ENCODE measurements at regions not wholly inside any gene's neighbourhood (a gene's known extent, or its start where the extent isn't known, plus 50 kb on each side); places are given as distances from the start of the nearest gene placed in this dataset.

DNA sequence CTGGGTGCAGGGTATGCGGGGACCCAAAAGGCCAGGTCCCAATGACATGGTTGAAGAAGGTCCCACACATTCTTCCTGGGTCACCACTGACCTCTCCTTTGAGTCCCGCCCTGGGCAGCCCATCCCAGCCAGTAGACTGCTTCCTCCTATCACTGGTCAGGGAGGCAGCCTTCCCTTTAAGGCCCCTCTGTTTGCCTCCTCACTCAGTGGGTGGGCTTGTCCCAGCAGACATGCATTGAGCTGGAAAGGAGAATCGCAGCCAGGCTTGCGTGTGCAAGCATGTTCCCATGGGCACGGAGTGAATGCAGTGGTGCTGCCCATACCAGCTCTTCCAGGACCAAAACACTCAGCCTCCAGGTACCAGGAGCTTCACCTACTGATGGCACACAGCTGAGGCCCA is 162.4 kb upstream of the SYT13 start:
- Mint-ChIP-seq H3K4me3 (ENCODE audit: unreplicated experiment) (no peak overlapping the region), H3K36me3 (ENCODE audit: low read depth, unreplicated experiment) (peaks cover 3% of the 10 kb centered on the region), H3K27ac (ENCODE audit: unreplicated experiment) (no peak overlapping the region), H3K4me1 (ENCODE audit: unreplicated experiment) (no peaks in the 10 kb centered on the region), H3K27me3 (ENCODE audit: unreplicated experiment) (peaks cover 3% of the 10 kb centered on the region), H3K9me3 (ENCODE audit: unreplicated experiment) (no peaks in the 10 kb centered on the region)
- TF ChIP-seq, protein P1, sequence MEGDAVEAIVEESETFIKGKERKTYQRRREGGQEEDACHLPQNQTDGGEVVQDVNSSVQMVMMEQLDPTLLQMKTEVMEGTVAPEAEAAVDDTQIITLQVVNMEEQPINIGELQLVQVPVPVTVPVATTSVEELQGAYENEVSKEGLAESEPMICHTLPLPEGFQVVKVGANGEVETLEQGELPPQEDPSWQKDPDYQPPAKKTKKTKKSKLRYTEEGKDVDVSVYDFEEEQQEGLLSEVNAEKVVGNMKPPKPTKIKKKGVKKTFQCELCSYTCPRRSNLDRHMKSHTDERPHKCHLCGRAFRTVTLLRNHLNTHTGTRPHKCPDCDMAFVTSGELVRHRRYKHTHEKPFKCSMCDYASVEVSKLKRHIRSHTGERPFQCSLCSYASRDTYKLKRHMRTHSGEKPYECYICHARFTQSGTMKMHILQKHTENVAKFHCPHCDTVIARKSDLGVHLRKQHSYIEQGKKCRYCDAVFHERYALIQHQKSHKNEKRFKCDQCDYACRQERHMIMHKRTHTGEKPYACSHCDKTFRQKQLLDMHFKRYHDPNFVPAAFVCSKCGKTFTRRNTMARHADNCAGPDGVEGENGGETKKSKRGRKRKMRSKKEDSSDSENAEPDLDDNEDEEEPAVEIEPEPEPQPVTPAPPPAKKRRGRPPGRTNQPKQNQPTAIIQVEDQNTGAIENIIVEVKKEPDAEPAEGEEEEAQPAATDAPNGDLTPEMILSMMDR (IDR thresholded peaks at IDR 0.05; ENCODE audit: unreplicated experiment) = no peak
- no peak for DNase-seq (ENCODE audit: low spot score)

- Mint-ChIP-seq H3K36me3 (ENCODE audit: low read depth, unreplicated experiment) (peaks cover 3% of the 10 kb centered on the region), H3K9me3 (ENCODE audit: unreplicated experiment) (no peaks in the 10 kb centered on the region), H3K4me3 (ENCODE audit: unreplicated experiment) (no peak overlapping the region), H3K27ac (ENCODE audit: unreplicated experiment) (no peak overlapping the region), H3K4me1 (ENCODE audit: unreplicated experiment) (no peaks in the 10 kb centered on the region), H3K27me3 (ENCODE audit: unreplicated experiment) (peaks cover 3% of the 10 kb centered on the region)
- TF ChIP-seq, protein P1 (IDR thresholded peaks at IDR 0.05; ENCODE audit: unreplicated experiment) = no peak
- no peak for DNase-seq (ENCODE audit: low spot score)
These were observed 160.9 kb upstream of the SYT13 start for GRCh38 chr11:45446998-45447397.

- TF ChIP-seq, protein P1 (IDR thresholded peaks at IDR 0.05; ENCODE audit: unreplicated experiment) = no peak
- Mint-ChIP-seq H3K4me3 (ENCODE audit: unreplicated experiment) (no peak overlapping the region), H3K9me3 (ENCODE audit: unreplicated experiment) (no peaks in the 10 kb centered on the region), H3K4me1 (ENCODE audit: unreplicated experiment) (no peaks in the 10 kb centered on the region), H3K27me3 (ENCODE audit: unreplicated experiment) (peaks cover 3% of the 10 kb centered on the region), H3K27ac (ENCODE audit: unreplicated experiment) (no peak overlapping the region), H3K36me3 (ENCODE audit: low read depth, unreplicated experiment) (peaks cover 3% of the 10 kb centered on the region)
- no peak for DNase-seq (ENCODE audit: low spot score)
These were observed 160.3 kb upstream of the SYT13 start for GRCh38 chr11:45446434-45446833.

- DNase-seq (ENCODE audit: low spot score) = no peak
- Mint-ChIP-seq H3K9me3 (ENCODE audit: unreplicated experiment) (no peaks in the 10 kb centered on the region), H3K4me1 (ENCODE audit: unreplicated experiment) (no peaks in the 10 kb centered on the region), H3K36me3 (ENCODE audit: low read depth, unreplicated experiment) (peaks cover 3% of the 10 kb centered on the region), H3K4me3 (ENCODE audit: unreplicated experiment) (no peak overlapping the region), H3K27ac (ENCODE audit: unreplicated experiment) (no peak overlapping the region), H3K27me3 (ENCODE audit: unreplicated experiment) (peaks cover 5% of the 10 kb centered on the region)
- TF ChIP-seq, protein P1 (IDR thresholded peaks at IDR 0.05; ENCODE audit: unreplicated experiment) = no peak
These were observed 158.7 kb upstream of the SYT13 start for GRCh38 chr11:45444796-45445195.

DNA sequence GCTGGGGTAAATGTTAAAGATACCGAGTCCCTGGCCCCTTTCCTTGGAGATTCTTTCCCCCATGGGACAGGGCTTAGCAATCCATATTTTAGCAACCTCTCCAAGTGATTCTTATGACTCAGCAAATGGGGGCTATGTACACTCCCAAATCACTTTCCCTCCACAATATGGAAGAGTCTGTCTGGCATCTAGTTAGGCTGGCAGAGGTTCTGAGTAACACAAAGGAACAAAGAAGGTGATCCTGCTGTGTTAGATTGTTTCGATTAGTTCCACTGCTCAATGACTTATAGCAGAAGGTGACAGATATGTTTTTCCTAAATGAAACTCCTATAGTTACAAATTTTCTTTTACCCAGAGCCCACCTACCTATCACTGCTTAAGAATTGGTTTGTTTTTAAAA is 154.0 kb upstream of the SYT13 start:
- DNase-seq (ENCODE audit: low spot score) = no peak
- Mint-ChIP-seq H3K27me3 (ENCODE audit: unreplicated experiment) (peaks cover 2% of the 10 kb centered on the region), H3K9me3 (ENCODE audit: unreplicated experiment) (no peaks in the 10 kb centered on the region), H3K36me3 (ENCODE audit: low read depth, unreplicated experiment) (no peaks in the 10 kb centered on the region), H3K27ac (ENCODE audit: unreplicated experiment) (no peak overlapping the region), H3K4me1 (ENCODE audit: unreplicated experiment) (no peaks in the 10 kb centered on the region), H3K4me3 (ENCODE audit: unreplicated experiment) (no peak overlapping the region)
- TF ChIP-seq, protein P1 (IDR thresholded peaks at IDR 0.05; ENCODE audit: unreplicated experiment) = no peak
